Trophoblast cell (in vitro differentiated cells and primary cell): ENCODE measurements at regions not wholly inside any gene's neighbourhood (a gene's known extent, or its start where the extent isn't known, plus 50 kb on each side); places are given as distances from the start of the nearest gene placed in this dataset.
A peak's percentile ranks its signal among the peaks of the same experiment; 100 is the strongest.

Experiments
- DNase-seq, 2 donors: peaks; one replicate each; pipeline ENCODE4 v3.0.0-alpha.2; 2016
- H2AFZ ChIP-seq: 2 replicates; pipeline ENCODE4 v1.6.1; 2013; ENCODE audit warnings: low read length, moderate library complexity, mild to moderate bottlenecking; ENCODE audit not compliant: insufficient read depth, poor library complexity
- H2AK5ac ChIP-seq: 2 replicates; pipeline ENCODE4 v1.6.1; 2013; ENCODE audit warnings: mild to moderate bottlenecking, low read length
- H2BK120ac ChIP-seq: 2 replicates; pipeline ENCODE4 v1.6.1; 2013; ENCODE audit warnings: low read length, mild to moderate bottlenecking, moderate library complexity; ENCODE audit not compliant: insufficient read depth, poor library complexity
- H2BK12ac ChIP-seq: 2 replicates; pipeline ENCODE4 v1.6.1; 2013; ENCODE audit warnings: mild to moderate bottlenecking, low read length, moderate library complexity
- H2BK5ac ChIP-seq: 2 replicates; pipeline ENCODE4 v1.6.1; 2013; ENCODE audit warnings: low read length, low read depth, moderate library complexity, mild to moderate bottlenecking; ENCODE audit not compliant: poor library complexity
- H3K14ac ChIP-seq: 2 replicates; pipeline ENCODE4 v1.6.1; 2013; ENCODE audit warnings: mild to moderate bottlenecking, low read length
- H3K18ac ChIP-seq: 2 replicates; pipeline ENCODE4 v1.6.1; 2013; ENCODE audit warnings: mild to moderate bottlenecking, low read length
- H3K23ac ChIP-seq: 2 replicates; pipeline ENCODE4 v1.6.1; 2013; ENCODE audit warnings: low read length
- H3K27ac ChIP-seq: 2 replicates; pipeline ENCODE4 v1.5.1; 2013; ENCODE audit warnings: low read depth, mild to moderate bottlenecking, inconsistent platforms, low read length, moderate library complexity
- H3K27me3 ChIP-seq: 2 replicates; pipeline ENCODE4 v1.6.1; 2013; ENCODE audit warnings: inconsistent platforms, mild to moderate bottlenecking, low read length, moderate library complexity; ENCODE audit not compliant: insufficient read depth
- H3K36me3 ChIP-seq, 2 experiments: 1 replicate in 1 of 2; 2 replicates in 1 of 2; pipeline ENCODE4 v1.6.1; 2013; ENCODE audit warnings: low read length in 2 of 2, mild to moderate bottlenecking in 2 of 2, moderate library complexity in 1 of 2; ENCODE audit not compliant: insufficient read depth in 2 of 2, control insufficient read depth in 1 of 2
- H3K4ac ChIP-seq: 2 replicates; pipeline ENCODE4 v1.6.1; 2013; ENCODE audit warnings: low read depth, mild to moderate bottlenecking, low read length, moderate library complexity
- H3K4me1 ChIP-seq, 2 experiments: 1 replicate in 1 of 2; 2 replicates in 1 of 2; pipeline ENCODE4 v1.6.1; 2013; ENCODE audit warnings: low read length in 2 of 2, mild to moderate bottlenecking in 2 of 2, moderate library complexity in 1 of 2; ENCODE audit not compliant: insufficient read depth in 2 of 2, control insufficient read depth in 1 of 2
- H3K4me2 ChIP-seq: 2 replicates; pipeline ENCODE4 v1.6.1; 2013; ENCODE audit warnings: inconsistent platforms, mild to moderate bottlenecking, low read length, moderate library complexity
- H3K4me3 ChIP-seq: 2 replicates; pipeline ENCODE4 v1.5.1; 2013; ENCODE audit warnings: mild to moderate bottlenecking, low read depth, low read length, inconsistent platforms
- H3K79me1 ChIP-seq: one replicate; pipeline ENCODE4 v1.6.1; 2013; ENCODE audit warnings: low read length
- H3K79me2 ChIP-seq: 2 replicates; pipeline ENCODE4 v1.6.1; 2013; ENCODE audit warnings: low read length, mild to moderate bottlenecking; ENCODE audit not compliant: control insufficient read depth, insufficient read depth, poor library complexity
- H3K9ac ChIP-seq: 2 replicates; pipeline ENCODE4 v1.6.1; 2013; ENCODE audit warnings: mild to moderate bottlenecking, low read length
- H3K9me3 ChIP-seq: 2 replicates; pipeline ENCODE4 v1.6.1; 2013; ENCODE audit warnings: low read depth, mild to moderate bottlenecking, control low read depth, inconsistent platforms, low read length; ENCODE audit not compliant: insufficient read depth
- H4K12ac ChIP-seq: 2 replicates; pipeline ENCODE4 v1.6.1; 2013; ENCODE audit warnings: low read depth, mild to moderate bottlenecking, low read length, moderate library complexity
- H4K8ac ChIP-seq: 2 replicates; pipeline ENCODE4 v1.6.1; 2013; ENCODE audit warnings: low read depth, mild to moderate bottlenecking, low read length, moderate library complexity
- H4K91ac ChIP-seq: one replicate; pipeline ENCODE4 v1.6.1; 2013; ENCODE audit warnings: low read depth, mild to moderate bottlenecking, low read length, moderate library complexity
- WGBS: extraction: QIAGEN DNeasy Blood & Tissue Kit; methylation state at CpG from one replicate; pipeline ENCODE4 v1.1.7; 2013; ENCODE audit warnings: missing lambda C conversion rate; ENCODE audit not compliant: insufficient read length, insufficient coverage; ENCODE audit errors: extremely low coverage; 5-methylcytosine and 5-hydroxymethylcytosine counted together

DNA sequence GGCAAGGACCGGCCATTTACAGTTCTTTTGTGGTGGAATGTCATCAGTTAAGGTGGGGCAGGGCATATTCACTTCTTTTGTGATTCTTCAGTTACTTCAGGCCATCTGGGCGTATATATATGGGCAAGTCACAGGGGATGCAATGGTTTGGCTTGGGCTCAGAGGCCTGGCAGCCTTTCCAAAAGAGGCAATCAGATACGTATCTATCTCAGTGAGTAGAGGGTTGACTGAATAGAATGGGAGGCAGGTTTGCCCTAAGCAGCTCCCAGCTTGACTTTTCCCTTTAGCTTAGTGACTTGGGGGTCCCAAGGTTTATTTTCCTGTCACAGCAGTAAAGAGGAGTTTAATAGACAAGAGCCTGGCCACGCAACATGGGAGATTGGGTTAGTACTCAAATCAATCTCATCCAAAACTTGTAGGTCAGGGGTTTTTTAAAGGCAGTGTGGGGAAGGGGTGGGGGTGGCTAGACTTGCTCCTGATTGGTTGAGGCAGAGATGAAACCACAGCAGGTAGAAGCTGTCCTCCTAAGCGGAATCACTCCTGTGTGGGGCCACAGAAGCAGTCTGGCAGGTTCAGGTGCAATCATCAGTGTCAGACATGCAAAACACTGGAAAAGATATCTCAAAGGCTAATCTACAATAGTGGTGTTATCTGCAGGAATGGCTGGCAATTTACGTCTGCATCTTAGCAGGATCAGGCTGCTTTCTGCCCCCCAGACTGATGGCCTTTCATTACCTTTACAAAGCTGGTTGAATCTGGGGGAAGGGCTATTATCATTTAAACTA lies 112.9 kb downstream of the TLR5 start:
- peak overlapping the region; percentile 32 for H2BK5ac ChIP-seq
- no peak overlapping the region for H2AFZ ChIP-seq
- H3K23ac ChIP-seq: no peak overlapping the region
- no peak overlapping the region for H3K4ac ChIP-seq
- no peak overlapping the region for H2BK120ac ChIP-seq
- no peak overlapping the region for H3K14ac ChIP-seq
- peak overlapping the region; percentile 82 for H3K27ac ChIP-seq
- no peak overlapping the region for H3K18ac ChIP-seq
- WGBS: no CpG with 5 or more reads among the region's 6 CpGs
- H3K9me3 ChIP-seq: no peaks in the 10 kb centered on the region
- no peak overlapping the region for H3K9ac ChIP-seq
- peak; percentile 57 to 70 for DNase-seq
- peaks cover 28 to 37% of the 10 kb centered on the region in 2 experiments for H3K4me1 ChIP-seq
- H3K36me3 ChIP-seq: peaks cover 0 to 3% of the 10 kb centered on the region in 2 experiments
- no peak overlapping the region for H4K12ac ChIP-seq
- H3K27me3 ChIP-seq: no peaks in the 10 kb centered on the region
- H4K91ac ChIP-seq: peak overlapping the region; percentile 38
- no peak overlapping the region for H4K8ac ChIP-seq
- no peak overlapping the region for H3K4me3 ChIP-seq
- H3K4me2 ChIP-seq: peak overlapping the region; percentile 33
- H3K79me2 ChIP-seq: peaks cover 5% of the 10 kb centered on the region
- H2AK5ac ChIP-seq: no peak overlapping the region
- H2BK12ac ChIP-seq: no peak overlapping the region
- peaks cover 38% of the 10 kb centered on the region for H3K79me1 ChIP-seq

DNA sequence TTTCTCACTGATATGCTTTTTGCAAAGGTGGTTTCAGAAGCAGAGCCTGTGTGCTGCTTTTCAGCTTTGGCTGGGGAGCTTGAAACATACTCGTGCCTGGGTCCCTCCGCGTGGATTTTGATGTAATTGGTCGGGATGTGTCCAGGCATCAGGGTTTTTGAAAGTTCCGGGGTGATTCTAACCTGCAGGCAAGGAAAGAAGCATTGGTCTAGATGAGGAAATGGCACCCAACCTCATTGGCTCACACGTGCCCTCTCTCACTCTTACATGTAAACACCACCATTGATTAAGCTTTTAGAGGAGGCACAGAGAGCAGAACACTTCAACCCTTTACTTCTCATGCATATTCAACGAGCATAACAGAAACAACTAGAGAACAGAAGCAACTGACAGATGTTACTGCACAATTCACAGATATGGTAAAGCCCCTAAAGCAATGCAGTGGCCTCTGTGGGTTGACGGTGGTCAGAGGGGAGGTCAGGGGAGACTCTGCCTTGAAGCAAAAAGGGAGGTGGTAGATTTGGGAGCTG lies 112.1 kb downstream of the TLR5 start:
- Histone ChIP-seq H3K9ac (no peak overlapping the region), H2AK5ac (peak overlapping the region; percentile 44), H3K18ac (peak overlapping the region; percentile 37), H4K12ac (no peak overlapping the region), H2BK5ac (peak overlapping the region; percentile 74), H2BK120ac (peak overlapping the region; percentile 73), H3K4me1 (peaks cover 28 to 40% of the 10 kb centered on the region in 2 experiments), H3K79me1 (peaks cover 36% of the 10 kb centered on the region), H4K91ac (peak overlapping the region; percentile 85), H3K27ac (peak overlapping the region; percentile 82), H2AFZ (no peak overlapping the region), H3K23ac (no peak overlapping the region), H2BK12ac (peak overlapping the region; percentile 85), H3K36me3 (peaks cover 0 to 3% of the 10 kb centered on the region in 2 experiments), H3K4ac (peak overlapping the region; percentile 12), H3K79me2 (peaks cover 5% of the 10 kb centered on the region), H3K4me2 (peak overlapping the region; percentile 25), H3K9me3 (no peaks in the 10 kb centered on the region), H3K14ac (peak overlapping the region; percentile 71), H3K27me3 (no peaks in the 10 kb centered on the region), H3K4me3 (no peak overlapping the region), H4K8ac (peak overlapping the region; percentile 42)
- WGBS: no CpG with 5 or more reads among the region's 8 CpGs
- DNase-seq: no peak

DNA sequence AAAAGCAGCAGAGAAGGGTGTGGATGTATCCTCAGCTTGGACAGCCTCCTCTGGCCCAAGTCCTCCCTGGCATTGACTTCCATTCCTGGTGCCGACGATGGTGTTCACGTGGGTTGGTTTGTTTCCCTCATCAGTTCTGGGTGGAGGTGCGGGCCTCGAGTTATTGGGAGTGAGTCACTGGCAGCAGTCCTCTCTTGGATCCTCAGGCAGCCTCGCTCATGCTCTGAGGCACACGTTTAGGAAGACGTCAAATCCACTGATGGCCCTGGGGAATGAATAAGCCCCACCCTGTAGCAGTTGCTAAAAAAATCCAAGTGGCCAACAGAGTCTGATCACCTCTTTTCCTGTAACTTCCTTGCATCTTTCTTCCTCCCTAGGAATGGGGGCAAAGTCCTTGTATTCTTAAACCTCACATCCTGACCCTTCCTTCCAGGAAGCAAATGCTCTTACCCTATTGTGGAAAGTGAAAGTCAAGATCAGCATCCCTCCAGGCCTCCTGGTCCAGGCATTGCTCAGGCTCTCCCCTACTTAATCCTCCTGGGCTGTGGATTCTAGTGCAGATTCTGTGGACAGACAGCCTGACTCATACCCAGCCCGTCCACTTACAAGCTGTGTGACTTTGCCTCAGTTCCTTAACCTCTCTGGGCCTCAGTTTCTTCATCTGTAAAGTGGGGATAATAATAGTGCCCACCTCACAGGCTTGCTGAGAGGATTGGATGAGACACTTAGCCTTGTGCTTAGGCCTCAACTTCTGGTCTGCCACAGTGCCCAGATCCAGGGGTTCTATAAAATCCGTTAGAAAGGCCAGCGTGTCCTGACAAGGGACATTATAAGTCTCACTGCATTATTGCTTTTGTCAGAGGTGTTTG lies 111.1 kb downstream of the TLR5 start:
- Histone ChIP-seq H3K36me3 (peaks cover 0 to 4% of the 10 kb centered on the region in 2 experiments), H2BK120ac (peak overlapping the region; percentile 84), H2AFZ (peak overlapping the region; percentile 8), H3K27me3 (no peaks in the 10 kb centered on the region), H3K4me2 (no peak overlapping the region), H3K4ac (peak overlapping the region; percentile 22), H3K27ac (peak overlapping the region; percentile 82), H3K79me2 (peaks cover 5% of the 10 kb centered on the region), H3K9me3 (no peaks in the 10 kb centered on the region), H3K4me3 (no peak overlapping the region), H3K9ac (no peak overlapping the region), H4K12ac (no peak overlapping the region), H2BK12ac (peak overlapping the region; percentile 87), H3K23ac (no peak overlapping the region), H2BK5ac (peak overlapping the region; percentile 78), H2AK5ac (peak overlapping the region; percentile 36), H3K18ac (peak overlapping the region; percentile 85), H4K8ac (peak overlapping the region; percentile 48), H4K91ac (peak overlapping the region; percentile 85), H3K14ac (peak overlapping the region; percentile 71), H3K79me1 (peaks cover 40% of the 10 kb centered on the region), H3K4me1 (peaks cover 30 to 45% of the 10 kb centered on the region in 2 experiments)
- no CpG with 5 or more reads among the region's 11 CpGs for WGBS
- DNase-seq: peak; percentile 78 to 82

DNA sequence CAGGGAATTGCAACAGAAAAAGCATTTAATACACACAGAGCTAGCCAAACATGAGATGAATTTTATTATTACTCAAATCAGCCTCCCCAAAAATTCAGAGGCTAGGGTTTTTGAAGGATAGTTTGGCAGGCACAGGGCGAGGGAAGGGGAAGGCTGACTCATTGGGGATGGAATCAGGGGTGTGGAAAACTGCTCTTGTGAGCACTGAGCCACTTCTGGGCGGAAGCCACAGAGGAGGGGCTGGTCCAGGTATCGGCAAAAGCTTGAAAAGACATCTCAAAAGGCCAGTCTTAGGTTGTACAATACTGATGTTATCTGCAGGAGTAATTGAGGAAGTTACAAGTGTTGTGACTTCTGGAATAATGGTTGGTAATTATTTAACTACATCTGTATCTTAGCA lies 109.4 kb downstream of the TLR5 start:
- Histone ChIP-seq H2BK12ac (no peak overlapping the region), H3K9me3 (no peaks in the 10 kb centered on the region), H3K79me1 (peaks cover 43% of the 10 kb centered on the region), H2BK5ac (peak overlapping the region; percentile 20), H3K27me3 (no peaks in the 10 kb centered on the region), H3K18ac (no peak overlapping the region), H3K4me2 (no peak overlapping the region), H3K79me2 (peaks cover 5% of the 10 kb centered on the region), H4K91ac (peak overlapping the region; percentile 73), H3K27ac (peak overlapping the region; percentile 77), H3K4me3 (no peak overlapping the region), H2AFZ (no peak overlapping the region), H3K14ac (no peak overlapping the region), H3K9ac (no peak overlapping the region), H3K4me1 (peaks cover 37 to 60% of the 10 kb centered on the region in 2 experiments), H4K12ac (no peak overlapping the region), H2BK120ac (peak overlapping the region; percentile 56), H2AK5ac (no peak overlapping the region), H3K4ac (no peak overlapping the region), H3K23ac (no peak overlapping the region), H3K36me3 (peaks cover 0 to 4% of the 10 kb centered on the region in 2 experiments), H4K8ac (no peak overlapping the region)
- WGBS: no CpG with 5 or more reads among the region's 3 CpGs
- DNase-seq: no peak
